ENCODE measurements at regions not wholly inside any gene's neighbourhood (a gene's known extent, or its start where the extent isn't known, plus 50 kb on each side); places are given as distances from the start of the nearest gene placed in this dataset.

DNA sequence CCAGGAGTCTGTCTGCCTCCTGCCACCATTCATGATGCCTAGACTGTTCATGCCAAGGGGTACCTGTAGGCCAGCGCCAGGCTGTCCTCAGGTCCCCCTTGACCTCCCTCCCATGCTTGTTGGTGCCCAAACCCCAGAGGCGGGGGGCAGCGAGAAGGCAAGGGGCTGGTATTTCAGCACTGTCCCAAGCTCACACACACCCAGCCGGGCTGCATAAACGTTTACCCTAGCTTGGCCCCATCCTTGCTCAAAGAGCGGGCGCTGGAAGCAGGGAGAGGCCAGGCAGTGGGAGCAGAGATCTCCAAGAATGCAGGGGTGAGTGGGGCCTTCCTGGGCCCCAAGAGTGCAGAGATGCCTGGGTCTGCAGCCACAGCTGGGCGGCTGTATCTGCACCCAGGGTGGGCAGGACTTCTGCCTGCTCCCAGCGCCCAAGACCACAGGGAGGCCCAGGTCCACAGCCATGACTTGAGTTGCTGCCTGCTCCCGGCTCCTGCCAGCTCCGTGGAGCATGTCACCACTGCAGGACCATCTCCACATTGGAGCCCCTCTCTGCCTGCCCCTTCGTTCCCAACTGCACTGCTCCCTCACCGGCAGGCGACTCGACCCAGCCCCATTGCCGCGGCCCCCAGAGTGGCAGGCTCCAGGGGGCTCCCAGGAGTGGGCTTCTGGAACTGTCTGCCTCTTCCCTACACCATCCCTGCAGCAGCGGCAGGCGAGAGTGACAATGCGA is 616.6 kb downstream of the METTL4 start:
- no peak for DNase-seq (ENCODE audit: low spot score)

DNA sequence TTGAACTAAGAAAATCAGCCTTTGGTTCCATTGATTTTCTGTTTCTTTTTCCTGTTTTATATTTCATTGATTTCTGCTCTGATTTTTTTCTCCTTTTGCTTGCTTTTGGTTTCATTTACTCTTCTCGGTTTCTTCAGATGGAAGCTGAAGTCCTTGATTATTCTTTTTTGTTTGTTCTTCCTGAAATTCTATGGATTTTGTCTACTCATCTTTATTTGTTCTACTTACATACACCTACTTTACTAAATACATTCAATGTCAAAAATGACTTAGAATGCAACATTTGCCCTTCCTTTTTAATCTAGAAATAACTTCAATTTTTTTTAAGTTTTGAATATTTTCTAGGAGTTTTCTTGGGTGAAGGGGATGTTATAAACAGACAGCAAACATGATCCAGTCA is 612.5 kb downstream of the METTL4 start:
- no peak for DNase-seq (ENCODE audit: low spot score)

DNA sequence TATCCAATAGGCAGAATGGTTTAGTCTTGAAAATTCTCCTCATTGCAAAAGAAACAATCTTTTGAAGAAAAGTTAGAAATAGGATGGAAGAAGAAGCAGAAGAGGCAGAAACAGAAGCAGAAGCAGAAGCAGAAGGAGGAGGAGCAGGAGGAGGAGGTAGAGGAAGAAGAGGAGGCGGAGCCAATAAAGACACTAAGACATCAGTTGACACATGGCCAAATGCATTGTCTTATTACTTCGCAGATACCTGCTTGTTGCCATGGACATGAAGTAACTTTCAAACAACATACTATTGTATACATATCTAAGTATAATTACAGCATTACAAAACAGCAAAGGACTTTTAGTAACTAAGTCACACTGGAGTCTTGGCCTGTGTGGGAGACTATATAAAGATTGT is 606.3 kb downstream of the METTL4 start:
- DNase-seq (ENCODE audit: low spot score): no peak

DNA sequence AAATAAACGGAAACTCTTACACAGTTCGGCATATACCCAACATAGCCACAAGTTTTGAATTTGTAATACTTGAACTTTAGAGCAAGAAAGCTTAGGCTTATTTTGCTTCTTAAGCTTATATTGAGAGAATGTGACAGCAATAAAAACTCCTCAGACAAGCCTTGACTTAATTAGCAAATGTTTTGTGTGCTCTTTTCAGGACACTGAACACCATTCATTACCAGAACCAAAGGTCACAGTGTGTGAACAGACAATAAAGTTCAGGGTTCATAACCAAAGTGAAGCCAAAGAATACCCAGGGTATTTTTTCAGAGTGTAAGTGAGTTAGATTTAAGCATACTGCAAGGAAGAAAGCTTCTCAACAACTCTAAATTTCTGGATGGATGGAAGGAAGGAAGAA is 605.8 kb downstream of the METTL4 start:
- no peak for DNase-seq (ENCODE audit: low spot score)

DNA sequence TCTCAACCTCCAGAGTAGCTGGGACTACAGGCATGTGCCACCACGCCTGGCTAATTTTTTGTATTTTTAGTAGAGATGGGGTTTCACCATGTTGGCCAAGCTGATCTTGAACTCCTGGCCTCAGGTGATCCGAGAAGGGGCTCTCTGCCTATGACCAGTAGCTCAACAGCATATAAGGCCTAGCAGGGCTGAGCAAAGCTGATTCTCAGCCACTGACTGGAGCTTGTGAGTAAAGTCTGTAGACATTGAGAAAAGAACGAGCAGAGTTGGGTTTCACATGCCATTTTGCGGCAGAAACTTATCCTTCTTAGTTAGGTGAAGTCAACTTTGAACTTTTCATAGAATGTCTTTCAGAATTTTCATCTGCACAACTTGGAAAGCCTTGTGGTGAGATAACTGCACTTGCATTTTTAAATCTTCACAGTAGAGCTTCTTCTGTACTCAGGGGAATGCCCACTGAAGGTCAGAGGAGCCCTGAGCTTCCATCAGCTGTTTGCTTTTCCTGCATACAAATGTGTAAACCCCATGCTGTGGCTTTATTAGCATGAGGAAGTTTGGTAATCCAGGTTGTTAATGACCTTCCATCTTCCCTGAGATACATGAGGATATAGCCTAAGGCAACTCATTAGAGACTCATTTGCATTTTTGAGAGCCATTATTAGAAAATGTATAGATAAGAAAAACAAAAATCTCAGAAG is 602.4 kb downstream of the METTL4 start:
- no peak for DNase-seq (ENCODE audit: low spot score)

DNA sequence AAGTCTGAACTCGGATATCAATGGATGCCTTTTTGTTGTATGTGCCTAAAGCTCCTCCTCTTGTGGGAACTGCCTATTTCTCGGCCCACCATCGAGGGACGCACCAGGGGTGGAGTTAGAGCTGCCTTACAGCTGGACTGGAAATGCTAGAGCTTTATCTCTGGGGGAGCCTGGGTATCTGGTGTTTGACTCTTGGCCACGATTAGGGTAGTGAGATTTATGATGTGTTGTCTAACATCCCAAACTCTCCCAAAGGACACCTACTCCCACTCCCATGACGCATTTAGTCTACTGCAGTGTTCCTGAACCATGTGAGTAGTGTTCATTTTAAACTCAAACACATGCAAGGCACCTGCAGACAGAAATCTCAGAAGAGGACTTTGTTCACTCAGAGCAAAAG is 594.8 kb downstream of the METTL4 start:
- DNase-seq (ENCODE audit: low spot score): no peak

DNA sequence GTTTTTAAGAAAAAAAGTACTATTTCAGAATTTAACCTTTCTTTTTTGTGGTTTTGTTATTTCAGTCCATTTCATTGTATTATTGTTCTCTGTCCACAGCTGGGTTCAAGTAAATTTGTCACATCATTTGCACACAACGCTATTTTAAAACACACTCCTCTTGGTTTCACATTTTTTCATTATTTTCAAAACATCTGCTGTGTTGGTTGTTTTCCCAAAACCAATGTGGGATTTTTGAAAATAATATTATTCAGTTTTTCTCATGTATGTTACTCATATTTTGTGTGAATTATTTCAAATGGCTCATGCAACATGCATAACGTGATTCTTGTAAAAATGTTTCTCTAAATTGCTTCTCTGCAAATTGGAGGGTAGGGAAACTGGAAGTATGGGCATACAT is 589.2 kb downstream of the METTL4 start:
- no peak for DNase-seq (ENCODE audit: low spot score)

DNA sequence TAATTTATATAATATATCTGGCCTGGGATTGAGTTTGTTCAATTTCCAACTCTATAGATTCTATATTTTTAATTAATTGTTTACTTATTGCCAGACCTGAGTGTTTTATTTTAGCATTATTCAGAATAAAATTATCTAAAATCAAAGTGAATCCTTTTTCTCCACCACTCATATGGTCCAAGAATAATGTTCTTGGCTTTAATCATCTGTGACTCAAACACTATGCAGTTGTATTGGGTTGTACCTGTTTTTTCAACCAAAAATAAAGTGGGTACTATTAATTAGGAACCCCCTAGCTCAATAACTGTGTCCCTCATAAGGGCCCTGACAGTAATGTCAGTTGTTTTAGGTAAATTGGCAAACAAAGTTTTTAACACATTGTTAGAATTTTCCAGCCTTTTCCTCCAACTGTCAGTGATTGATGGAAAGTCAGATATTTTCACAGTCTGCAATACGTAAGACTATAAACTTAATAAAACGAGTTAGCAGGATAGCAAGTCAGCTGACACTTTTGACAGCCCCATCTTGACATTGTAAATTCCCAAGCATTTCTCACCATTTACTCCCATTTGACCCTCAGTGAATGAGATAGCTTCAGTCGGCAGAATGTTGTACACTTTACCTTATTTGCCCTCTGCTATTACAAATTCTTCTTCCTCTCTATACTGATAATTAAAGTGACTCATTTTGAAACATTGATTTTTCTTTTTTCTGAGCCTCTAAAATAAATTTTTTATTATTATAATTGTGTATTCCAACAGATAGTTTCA is 587.4 kb downstream of the METTL4 start:
- no peak for DNase-seq (ENCODE audit: low spot score)

DNA sequence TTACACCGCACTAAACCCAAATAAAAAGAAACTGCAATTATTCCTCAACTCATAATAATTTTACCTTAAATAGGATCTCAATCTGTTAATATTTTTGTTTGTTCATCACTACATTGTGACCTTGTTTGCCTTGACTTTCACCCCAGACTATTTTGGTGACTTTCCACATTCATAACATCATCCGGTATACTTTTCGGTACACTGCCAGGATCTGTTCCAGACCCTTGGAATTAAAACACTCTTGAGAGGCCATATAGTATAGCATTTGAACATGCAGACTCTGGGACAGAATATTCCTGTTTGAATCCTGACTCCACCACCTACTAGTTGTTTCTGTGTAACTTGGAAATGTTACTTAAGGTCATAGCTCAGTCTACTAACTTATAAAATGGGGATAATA is 577.4 kb downstream of the METTL4 start:
- DNase-seq (ENCODE audit: low spot score): no peak

DNA sequence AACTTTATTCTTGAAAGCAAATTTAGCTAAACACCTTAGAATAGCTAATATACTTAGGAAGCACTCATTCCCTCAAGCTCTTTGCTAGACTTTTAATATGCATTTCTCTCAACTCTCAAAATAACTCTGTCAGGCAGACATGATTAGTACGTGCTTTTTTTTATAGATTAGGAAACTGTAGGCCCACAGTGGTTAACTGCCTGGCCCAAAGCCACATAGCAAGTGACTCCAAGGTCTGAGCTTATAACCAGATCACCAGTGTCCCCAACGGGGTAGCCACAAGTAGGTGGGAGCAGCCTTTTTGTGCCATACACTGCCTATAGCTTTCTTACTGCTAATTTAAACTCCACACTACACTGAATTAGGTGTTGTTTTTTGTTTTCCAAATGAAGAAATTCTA is 576.8 kb downstream of the METTL4 start:
- DNase-seq (ENCODE audit: low spot score): no peak

DNA sequence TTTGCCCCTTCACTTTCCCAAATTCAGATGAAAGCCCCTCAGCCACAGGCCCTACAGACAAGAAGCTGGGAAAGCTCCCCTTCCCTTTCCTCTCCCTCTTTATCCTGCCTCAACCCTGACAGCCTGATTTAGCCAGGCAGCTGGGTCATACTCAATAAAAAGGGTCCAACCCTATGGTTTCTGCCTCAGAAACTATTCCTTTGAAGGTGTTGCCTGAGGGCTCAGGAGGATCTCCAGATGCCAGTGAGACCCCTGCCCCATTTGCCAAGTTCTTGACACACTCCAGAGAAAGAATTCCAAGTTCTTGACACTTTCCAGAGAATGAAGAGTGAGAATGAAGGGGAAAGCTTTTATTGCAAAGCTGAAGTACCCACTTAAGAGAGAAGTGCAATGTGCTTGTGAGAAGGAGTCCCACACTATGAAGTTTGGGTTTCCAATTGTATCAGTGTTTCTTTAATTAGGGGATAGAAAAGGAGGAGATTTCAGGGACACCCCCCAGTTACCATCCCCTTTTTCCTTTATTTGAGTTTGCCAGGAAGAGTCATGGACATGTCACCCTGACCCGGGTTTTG is 576.2 kb downstream of the METTL4 start:
- no peak for DNase-seq (ENCODE audit: low spot score)

DNA sequence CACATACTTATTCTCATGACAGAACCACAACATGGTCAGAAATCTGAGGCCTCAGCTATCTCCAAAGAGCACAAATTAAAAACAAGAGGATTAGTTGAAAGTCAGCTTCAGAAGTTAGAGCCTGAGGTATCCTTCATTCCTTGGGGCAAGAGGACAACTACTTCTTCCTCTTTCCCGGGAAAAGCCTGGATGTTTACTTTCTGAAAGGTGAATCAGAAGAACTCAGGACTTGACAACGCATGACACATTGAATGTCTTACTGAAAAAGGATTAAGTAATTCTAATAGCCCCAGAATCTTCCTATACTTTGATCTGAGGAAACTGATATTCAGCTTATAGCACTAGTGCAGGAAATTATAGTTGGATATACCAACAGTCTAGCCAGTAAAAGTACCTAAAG is 573.2 kb downstream of the METTL4 start:
- no peak for DNase-seq (ENCODE audit: low spot score)

DNA sequence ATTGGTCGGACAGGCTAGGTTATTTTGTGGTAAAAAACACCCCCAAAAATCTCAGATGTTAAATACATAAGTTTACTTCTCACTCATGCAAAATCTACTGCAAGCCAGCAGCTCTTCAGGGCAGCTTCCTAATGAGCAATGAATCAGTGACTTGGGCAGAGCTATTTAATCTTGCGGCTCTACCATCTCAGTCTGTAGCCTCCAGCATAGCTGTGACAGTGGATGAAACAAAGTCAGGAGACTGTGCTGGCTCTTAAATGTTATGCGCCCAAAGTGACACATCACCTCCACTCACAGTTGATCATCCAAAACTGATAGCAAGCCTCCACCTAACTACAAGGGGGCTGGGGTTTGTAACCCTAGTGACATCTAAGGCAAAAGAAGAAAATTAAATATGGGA is 571.9 kb downstream of the METTL4 start:
- DNase-seq (ENCODE audit: low spot score): no peak

DNA sequence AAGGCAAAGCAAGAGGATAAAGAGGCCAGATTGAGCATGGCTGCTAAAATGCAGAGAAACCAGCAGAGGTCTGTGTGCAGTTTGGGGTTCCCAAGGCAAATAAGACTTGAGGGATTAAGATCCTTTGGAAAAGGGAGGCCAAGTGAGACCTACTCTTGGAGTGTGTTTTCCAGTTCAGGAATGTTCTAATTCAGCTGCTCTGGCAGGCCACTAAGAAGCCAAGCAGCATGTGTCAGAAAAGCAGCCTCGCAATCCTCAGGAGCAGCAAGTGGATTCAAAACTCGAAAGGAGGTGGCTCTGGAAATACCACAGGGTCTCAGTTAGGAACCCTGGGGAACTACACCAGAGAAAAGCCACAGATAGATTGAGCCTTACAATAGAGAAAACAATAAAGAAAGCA is 569.2 kb downstream of the METTL4 start:
- DNase-seq (ENCODE audit: low spot score): no peak

DNA sequence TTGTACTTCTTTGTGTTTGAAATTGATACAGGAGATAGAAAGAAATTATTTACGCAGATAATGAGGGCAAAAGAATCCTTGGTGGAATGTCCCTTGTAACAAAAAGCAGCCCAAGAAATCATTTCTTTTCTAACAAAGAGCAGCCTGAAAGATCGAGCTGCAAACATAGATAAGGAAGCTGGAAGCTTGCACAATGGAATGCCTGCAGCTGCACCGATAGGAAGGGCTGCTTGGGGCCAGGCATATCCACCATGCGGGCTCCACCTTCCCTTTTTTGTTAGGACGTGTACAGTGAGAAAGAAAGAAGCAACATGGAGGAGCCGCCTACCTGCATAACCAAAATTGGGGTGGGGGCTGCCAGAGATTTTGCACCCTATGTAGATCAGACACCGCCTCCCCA is 568.7 kb downstream of the METTL4 start:
- DNase-seq (ENCODE audit: low spot score): no peak

DNA sequence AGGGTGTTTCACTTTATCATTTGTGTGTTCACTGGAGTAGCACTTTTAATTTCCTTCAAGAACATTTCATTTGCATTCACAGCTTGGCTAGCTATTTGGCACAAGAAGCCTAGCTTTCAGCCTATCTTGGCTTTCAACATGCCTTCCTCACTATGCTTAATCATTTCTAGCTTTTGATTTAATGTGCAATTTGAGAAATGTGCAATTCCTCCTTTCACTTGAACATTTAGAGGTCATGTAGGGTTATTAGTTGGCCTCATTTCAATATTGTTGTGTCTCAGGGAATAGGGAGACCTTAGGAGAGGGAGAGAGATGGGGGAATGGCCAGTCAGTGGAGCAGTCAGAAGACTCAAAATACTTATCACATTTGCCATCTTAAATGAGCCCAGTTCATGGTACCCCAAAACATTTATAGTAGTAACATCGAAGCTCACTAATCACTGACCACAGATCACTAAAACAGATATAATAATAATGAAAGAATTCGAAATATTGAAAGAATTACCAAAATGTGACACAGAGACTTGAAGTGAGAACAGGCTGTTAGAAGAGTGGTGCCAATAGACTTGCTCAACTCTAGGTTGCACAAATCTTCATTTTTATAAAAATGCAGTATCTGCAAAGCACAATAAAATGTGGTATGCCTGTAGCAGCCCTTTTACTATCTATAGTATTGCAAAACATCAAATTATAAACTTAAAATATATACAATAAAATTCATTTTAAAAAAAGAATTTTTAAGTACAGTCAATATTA is 561.2 kb downstream of the METTL4 start:
- DNase-seq (ENCODE audit: low spot score): no peak

DNA sequence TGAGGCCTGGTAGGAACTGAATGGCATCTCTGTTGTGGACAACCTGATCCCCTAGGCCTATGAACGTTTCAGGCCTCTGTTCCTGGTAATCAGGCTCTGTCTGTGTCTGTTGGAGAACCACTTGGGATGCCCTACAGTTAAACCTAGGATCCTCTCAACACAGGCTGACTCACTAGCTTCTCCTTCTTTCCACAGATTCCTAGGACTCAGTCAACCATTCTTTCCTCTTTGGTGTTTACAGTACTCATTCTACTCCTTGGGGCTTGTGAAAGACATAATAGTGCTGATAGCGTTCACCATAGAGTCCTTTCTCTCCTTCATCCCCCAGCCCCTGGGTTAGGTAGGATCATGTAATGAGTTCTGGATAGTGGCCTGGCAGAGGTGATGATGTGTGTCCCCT is 544.3 kb downstream of the METTL4 start:
- DNase-seq (ENCODE audit: low spot score): no peak

DNA sequence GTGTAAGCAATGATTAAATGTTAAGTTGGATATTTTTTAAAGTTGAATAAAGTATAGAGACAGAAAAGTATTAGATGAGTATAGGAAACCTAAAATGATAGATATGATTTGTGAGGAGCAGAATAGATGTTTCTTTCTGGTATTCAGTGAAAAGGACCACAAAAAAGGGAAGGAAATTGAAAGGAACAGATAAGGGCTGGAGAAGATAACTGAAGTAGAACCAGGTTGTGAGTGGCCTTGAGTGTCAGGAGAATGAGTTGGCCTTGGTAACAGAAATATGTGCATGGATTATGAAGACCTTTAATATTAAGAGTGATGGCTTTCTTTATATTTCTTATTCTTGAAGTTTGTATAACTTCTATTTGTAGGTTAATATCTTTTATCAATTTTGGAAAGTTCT is 543.5 kb downstream of the METTL4 start:
- no peak for DNase-seq (ENCODE audit: low spot score)

DNA sequence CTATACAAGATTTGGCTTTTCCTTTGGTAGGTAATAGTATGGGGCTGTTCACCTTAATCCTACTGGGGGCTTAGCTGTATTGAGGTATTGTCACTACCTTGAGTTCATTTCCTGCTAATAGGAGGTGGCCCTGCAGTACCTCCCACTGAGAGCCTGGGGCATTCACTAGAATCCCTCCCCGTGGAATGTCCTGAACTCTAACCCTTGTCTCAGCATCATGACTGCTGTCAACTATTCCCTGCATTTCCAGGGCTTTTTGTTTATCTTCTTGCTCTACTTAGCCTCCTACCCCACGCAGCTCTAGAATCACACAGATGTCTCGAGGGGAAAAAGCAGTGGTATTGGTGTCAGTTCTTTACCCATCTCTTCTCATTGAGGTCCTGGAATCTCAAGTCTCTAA is 542.3 kb downstream of the METTL4 start:
- DNase-seq (ENCODE audit: low spot score): no peak

DNA sequence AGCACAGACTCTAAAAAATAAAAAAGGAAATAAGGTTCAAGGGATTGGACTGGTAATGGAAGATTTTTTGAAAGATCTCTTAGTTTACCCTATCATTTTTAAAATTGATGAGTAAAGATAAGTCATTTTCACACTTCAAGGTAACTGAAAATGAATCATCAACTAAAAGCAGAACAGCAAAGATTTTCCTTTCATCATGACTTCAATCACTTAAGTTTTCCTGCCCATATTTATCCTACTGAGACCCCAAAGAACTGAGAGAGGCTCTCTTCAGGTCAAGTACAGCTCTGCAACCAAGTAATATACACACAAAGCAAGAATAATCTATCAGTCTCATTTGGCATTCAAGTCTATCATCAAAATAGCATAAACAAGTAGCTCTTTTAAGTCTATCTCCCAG is 540.7 kb downstream of the METTL4 start:
- no peak for DNase-seq (ENCODE audit: low spot score)

DNA sequence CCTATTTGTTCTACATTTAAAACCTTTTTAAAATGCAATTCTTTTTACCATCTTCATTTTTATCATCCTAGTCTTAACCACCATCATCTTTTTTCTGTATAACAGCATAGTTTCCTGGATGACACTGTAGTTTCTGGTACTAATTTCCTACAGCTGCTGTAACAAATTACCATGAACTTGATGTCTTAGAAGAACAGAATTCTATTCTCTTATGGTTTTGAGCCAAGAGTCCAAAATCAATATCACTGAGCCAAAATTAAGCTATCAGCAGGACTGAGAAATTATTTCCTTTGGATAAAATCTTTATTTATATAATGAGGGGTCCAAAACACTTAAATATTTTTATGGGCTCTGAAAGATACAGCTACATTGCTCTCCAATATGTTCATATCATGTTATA is 539.3 kb downstream of the METTL4 start:
- DNase-seq (ENCODE audit: low spot score): no peak

DNA sequence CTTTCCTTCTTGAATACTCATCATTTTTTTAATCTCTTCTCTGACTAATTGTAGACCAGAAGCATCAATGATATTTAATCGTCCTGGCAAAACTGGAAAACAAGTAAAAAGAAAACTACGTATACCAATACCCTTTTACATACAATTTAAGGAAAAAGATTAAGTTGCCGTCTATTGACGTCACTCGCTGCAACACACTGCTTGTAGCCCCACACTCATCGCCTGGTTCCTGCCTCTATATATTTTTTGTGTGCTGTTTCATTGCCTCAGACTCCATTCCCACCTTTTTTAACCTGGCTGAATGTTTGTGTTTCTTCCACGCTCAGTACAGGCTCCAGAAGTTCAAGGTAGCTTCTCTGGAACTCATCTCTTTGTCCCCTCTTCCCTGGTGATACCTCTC is 536.2 kb downstream of the METTL4 start:
- no peak for DNase-seq (ENCODE audit: low spot score)
